HG03139 (cell line): ENCODE measurements at regions not wholly inside any gene's neighbourhood (a gene's known extent, or its start where the extent isn't known, plus 50 kb on each side); places are given as distances from the start of the nearest gene placed in this dataset.
"Not testable (repeated sequence)": the region's sequence is repeated elsewhere in the genome, so short reads cannot be mapped to it uniquely, and the experiment has no call there.

Experiments used
- ATAC-seq: cut with Tn5 transposase; IDR thresholded peaks from one replicate; pipeline ENCODE4 v1.9.1; 2021; ENCODE audit not compliant: unreplicated experiment

GRCh38 chr5:56402266-56403220, 169.4 kb upstream of the ANKRD55 start:
- no peak for ATAC-seq

GRCh38 chr5:56397796-56398195, 164.7 kb upstream of the ANKRD55 start:
- not testable (repeated sequence) for ATAC-seq

- no peak for ATAC-seq
These were observed 163.5 kb upstream of the ANKRD55 start for GRCh38 chr5:56396634-56397033.

- ATAC-seq: no peak
These were observed 156.1 kb upstream of the ANKRD55 start for GRCh38 chr5:56389261-56389660.

GRCh38 chr5:56388229-56388985, 155.3 kb upstream of the ANKRD55 start:
- no peak for ATAC-seq

GRCh38 chr5:56386046-56386445, 152.9 kb upstream of the ANKRD55 start:
- no peak for ATAC-seq

GRCh38 chr5:56384186-56384585, 151.1 kb upstream of the ANKRD55 start:
- ATAC-seq: no peak

- no peak for ATAC-seq
These were observed 150.6 kb upstream of the ANKRD55 start for GRCh38 chr5:56383761-56384160.

GRCh38 chr5:56382896-56383295, 149.8 kb upstream of the ANKRD55 start:
- no peak for ATAC-seq

- ATAC-seq: no peak
These were observed 144.4 kb upstream of the ANKRD55 start for GRCh38 chr5:56377573-56377972.

GRCh38 chr5:56376128-56376527, 143.0 kb upstream of the ANKRD55 start:
- no peak for ATAC-seq

GRCh38 chr5:56375011-56375410, 141.9 kb upstream of the ANKRD55 start:
- no peak for ATAC-seq

- not testable (repeated sequence) for ATAC-seq
These were observed 139.4 kb upstream of the ANKRD55 start for GRCh38 chr5:56372491-56372890.

- no peak for ATAC-seq
These were observed 136.3 kb upstream of the ANKRD55 start for GRCh38 chr5:56369361-56369811.

GRCh38 chr5:56367748-56368147, 134.6 kb upstream of the ANKRD55 start:
- no peak for ATAC-seq

GRCh38 chr5:56366986-56367385, 133.9 kb upstream of the ANKRD55 start:
- no peak for ATAC-seq

- no peak for ATAC-seq
These were observed 128.3 kb upstream of the ANKRD55 start for GRCh38 chr5:56361398-56361797.

- ATAC-seq: no peak
These were observed 127.7 kb upstream of the ANKRD55 start for GRCh38 chr5:56360816-56361215.

GRCh38 chr5:56359809-56360685, 126.9 kb upstream of the ANKRD55 start:
- no peak for ATAC-seq

- ATAC-seq: no peak
These were observed 125.9 kb upstream of the ANKRD55 start for GRCh38 chr5:56358703-56359681.
